ENCODE measurements at regions not wholly inside any gene's neighbourhood (a gene's known extent, or its start where the extent isn't known, plus 50 kb on each side); places are given as distances from the start of the nearest gene placed in this dataset.

- TF ChIP-seq EZH2phosphoT487 (IDR thresholded peaks at IDR 0.05; ENCODE audit: insufficient read depth, low read depth) = no peak
- TF ChIP-seq EZH2 (IDR thresholded peaks at IDR 0.05; ENCODE audit: insufficient read depth, poor library complexity, severe bottlenecking) = no peak
Measured at GRCh38 chr4:30811296-30811695, 91.1 kb downstream of the PCDH7 start.
